IMR-90 (cell line): ENCODE measurements at regions not wholly inside any gene's neighbourhood (a gene's known extent, or its start where the extent isn't known, plus 50 kb on each side); places are given as distances from the start of the nearest gene placed in this dataset.

Experiments used
- BHLHE40 ChIP-seq: fragments of 150-350 bp; IDR thresholded peaks from 2 replicates; pipeline ENCODE4 v1.6.1; 2016; ENCODE audit warnings: mild to moderate bottlenecking, low read depth, low read length
- CTCF ChIP-seq: conservative IDR thresholded peaks from 2 replicates; pipeline ENCODE4 v1.5.1; 2012; ENCODE audit warnings: mild to moderate bottlenecking, low read depth, low read length, improper control_type of control experiment
- MAZ ChIP-seq: IDR thresholded peaks from 2 replicates; pipeline ENCODE4 v1.6.1; 2012; ENCODE audit warnings: low read depth, mild to moderate bottlenecking, low read length, improper control_type of control experiment, moderate library complexity, borderline replicate concordance
- POLR2A ChIP-seq: IDR thresholded peaks from 2 replicates; pipeline ENCODE4 v1.6.1; 2012; ENCODE audit warnings: mild to moderate bottlenecking, low read depth, low read length
- RAD21 ChIP-seq: IDR thresholded peaks from 2 replicates; pipeline ENCODE4 v1.6.1; 2012; ENCODE audit warnings: low read length, improper control_type of control experiment
- RCOR1 ChIP-seq: IDR thresholded peaks from 2 replicates; pipeline ENCODE4 v1.6.1; 2012; ENCODE audit warnings: mild to moderate bottlenecking, low read length, improper control_type of control experiment; ENCODE audit not compliant: insufficient replicate concordance
- RFX5 ChIP-seq: IDR thresholded peaks from 2 replicates; pipeline ENCODE4 v1.8.0; 2012; ENCODE audit warnings: low read depth, mild to moderate bottlenecking, low read length, moderate library complexity
- USF2 ChIP-seq: fragments of 150-350 bp; IDR thresholded peaks from 2 replicates; pipeline ENCODE4 v1.6.1; 2017; ENCODE audit warnings: mild to moderate bottlenecking, antibody characterized with exemption, low read length, low read depth

GRCh38 chr12:115011703-115012102 is 327.7 kb upstream of the TBX3 start:
- TF ChIP-seq CTCF: no peak
- TF ChIP-seq MAZ: no peak
- no peak for TF ChIP-seq USF2
- TF ChIP-seq RCOR1: no peak
- TF ChIP-seq BHLHE40: no peak
- TF ChIP-seq RAD21: no peak
- no peak for TF ChIP-seq POLR2A
- no peak for TF ChIP-seq RFX5
